Keratinocyte (primary cell): ENCODE measurements at regions not wholly inside any gene's neighbourhood (a gene's known extent, or its start where the extent isn't known, plus 50 kb on each side); places are given as distances from the start of the nearest gene placed in this dataset.

ENCODE experiments used
- CTCF ChIP-seq, 3 experiments: IDR thresholded peaks in 1 of 3; conservative IDR thresholded peaks in 1 of 3; optimal IDR thresholded peaks in 1 of 3; 2 replicates in 2 of 3; 3 replicates in 1 of 3; pipeline versions ENCODE3 to v1.5.1; 2011; ENCODE audit warnings: low read length in 3 of 3, mild to moderate bottlenecking in 3 of 3, moderate library complexity in 2 of 3, control low read depth in 1 of 3, inconsistent platforms in 1 of 3; ENCODE audit not compliant: insufficient read depth in 2 of 3; ENCODE audit errors: extremely low read depth in 1 of 3
- EZH2 ChIP-seq: IDR thresholded peaks from one replicate; pipeline ENCODE4 v1.6.1; 2012; ENCODE audit warnings: inconsistent platforms, mild to moderate bottlenecking, low read length, moderate library complexity

- no peak for TF ChIP-seq CTCF (optimal IDR thresholded peaks at IDR 0.05 in 1 of 3, IDR thresholded peaks at IDR 0.05 in 1 of 3, conservative IDR thresholded peaks at IDR 0.05 in 1 of 3; ENCODE audit: extremely low read depth in 1 of 3, insufficient read depth in 2 of 3, low read length in 3 of 3)
- no peak for TF ChIP-seq EZH2
Measured at GRCh38 chr11:112877581-112877980, 83.6 kb upstream of the NCAM1 start.
